ENCODE measurements at regions not wholly inside any gene's neighbourhood (a gene's known extent, or its start where the extent isn't known, plus 50 kb on each side); places are given as distances from the start of the nearest gene placed in this dataset.

DNA sequence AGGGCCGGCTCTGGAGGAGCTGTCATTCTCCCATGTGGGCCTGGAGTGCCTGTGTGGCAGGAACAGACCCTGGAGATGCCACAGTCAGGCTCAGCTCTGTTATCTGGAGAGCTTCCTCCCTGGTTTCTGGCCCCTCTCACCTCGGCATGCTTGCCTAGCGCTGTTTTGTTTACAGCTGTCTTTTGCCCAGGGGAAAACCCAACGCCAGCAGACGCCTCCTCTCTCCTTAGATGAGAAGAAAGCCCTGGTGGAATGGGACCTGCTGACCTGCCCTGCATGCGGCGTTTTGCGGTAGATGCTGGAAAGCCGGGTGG lies 104.9 kb downstream of the CRYAA start:
- no peak overlapping the region for H3K4me3 ChIP-seq (replicated peaks in 1 of 2; ENCODE audit: low read depth in 2 of 2, low read length in 2 of 2)
- TF ChIP-seq, protein P1, sequence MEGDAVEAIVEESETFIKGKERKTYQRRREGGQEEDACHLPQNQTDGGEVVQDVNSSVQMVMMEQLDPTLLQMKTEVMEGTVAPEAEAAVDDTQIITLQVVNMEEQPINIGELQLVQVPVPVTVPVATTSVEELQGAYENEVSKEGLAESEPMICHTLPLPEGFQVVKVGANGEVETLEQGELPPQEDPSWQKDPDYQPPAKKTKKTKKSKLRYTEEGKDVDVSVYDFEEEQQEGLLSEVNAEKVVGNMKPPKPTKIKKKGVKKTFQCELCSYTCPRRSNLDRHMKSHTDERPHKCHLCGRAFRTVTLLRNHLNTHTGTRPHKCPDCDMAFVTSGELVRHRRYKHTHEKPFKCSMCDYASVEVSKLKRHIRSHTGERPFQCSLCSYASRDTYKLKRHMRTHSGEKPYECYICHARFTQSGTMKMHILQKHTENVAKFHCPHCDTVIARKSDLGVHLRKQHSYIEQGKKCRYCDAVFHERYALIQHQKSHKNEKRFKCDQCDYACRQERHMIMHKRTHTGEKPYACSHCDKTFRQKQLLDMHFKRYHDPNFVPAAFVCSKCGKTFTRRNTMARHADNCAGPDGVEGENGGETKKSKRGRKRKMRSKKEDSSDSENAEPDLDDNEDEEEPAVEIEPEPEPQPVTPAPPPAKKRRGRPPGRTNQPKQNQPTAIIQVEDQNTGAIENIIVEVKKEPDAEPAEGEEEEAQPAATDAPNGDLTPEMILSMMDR (IDR thresholded peaks at IDR 0.05; ENCODE audit: low read depth, low read length) = no peak
- DNase-seq (ENCODE audit: low read depth in 2 of 2) = no peak

DNA sequence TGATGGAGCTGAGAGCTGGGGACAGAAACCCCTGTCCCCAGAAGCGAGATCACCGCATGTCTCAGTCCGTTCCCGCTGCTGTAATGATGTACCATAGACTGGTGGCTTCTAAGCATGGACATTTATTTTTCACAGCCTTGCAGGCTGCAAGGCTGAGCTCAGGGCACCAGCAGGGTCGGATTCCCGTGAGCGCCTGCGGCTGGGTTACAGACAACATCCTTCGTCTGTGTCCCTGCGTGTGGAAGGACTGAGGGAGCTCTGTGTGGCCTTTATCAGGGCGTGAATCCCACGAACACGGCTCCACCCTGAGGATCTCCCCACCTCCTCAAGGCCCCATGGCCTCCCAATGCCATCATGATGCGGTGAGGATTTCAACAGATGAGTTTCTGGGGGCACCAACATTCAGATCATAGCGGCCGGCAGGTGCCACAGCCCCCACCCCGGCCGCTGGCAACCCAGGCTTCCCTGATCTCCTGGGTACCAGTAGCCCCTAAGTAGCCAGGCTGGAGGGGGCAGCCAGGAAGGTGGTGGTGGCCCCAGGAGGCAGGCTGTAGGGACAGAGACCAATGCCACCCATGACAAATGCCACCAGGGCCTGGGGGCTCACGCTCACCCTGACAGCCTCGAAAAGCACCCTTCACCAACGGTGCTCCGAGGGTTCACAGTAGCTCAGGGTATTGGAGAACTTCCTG lies 104.4 kb downstream of the CRYAA start:
- DNase-seq (ENCODE audit: low read depth in 2 of 2) = no peak
- TF ChIP-seq, protein P1 (IDR thresholded peaks at IDR 0.05; ENCODE audit: low read depth, low read length) = no peak
- no peak overlapping the region for H3K4me3 ChIP-seq (replicated peaks in 1 of 2; ENCODE audit: low read depth in 2 of 2, low read length in 2 of 2)

DNA sequence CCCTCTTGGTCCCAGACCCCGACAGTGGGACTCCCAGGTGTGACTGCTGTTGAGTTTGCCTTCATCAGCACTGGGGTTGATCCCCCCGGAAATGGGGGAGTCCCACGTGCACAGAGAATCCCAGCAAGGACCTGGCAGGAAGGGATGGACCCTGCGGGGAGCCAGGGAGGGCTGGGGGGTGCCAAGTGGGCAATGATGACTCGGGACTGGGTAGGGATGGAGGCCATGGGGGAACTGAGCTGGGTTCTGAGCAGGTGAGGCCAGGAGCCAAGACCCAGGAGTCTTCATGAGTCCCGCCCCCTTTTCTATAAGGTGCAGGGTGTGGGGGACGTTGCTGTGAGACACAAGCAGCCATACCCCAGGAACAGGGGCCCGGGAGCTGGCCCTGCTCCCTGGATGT lies 103.8 kb downstream of the CRYAA start:
- TF ChIP-seq, protein P1 (IDR thresholded peaks at IDR 0.05; ENCODE audit: low read depth, low read length) = no peak
- no peak overlapping the region for H3K4me3 ChIP-seq (replicated peaks in 1 of 2; ENCODE audit: low read depth in 2 of 2, low read length in 2 of 2)
- no peak for DNase-seq (ENCODE audit: low read depth in 2 of 2)

DNA sequence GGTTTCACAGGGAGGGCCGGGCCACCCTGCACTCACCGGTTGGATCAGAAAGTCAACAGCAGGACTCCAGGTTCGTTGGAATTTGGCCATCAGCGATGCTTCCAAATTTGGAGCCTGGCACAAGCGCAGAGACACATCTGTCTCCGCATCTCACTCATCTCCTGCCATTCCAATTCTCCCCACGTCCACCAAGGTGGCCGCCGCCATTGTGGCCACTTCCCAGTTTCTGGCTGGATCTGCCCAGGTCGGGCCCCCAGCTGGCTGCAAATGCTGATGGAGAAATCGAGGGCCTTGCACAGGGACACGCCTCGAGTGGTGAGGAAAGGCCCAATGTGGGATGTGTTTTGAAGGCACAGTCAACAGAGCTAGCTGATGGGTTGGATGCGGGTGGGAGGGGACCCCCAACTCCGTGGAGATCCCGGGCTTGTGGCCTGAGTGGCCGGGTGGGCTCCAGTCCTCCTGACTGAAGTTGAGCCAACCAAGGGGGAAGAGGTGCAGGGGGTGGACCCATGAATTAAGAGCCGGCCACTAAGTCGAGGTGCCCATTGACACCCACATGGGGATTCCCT lies 102.7 kb downstream of the CRYAA start:
- no peak for DNase-seq (ENCODE audit: low read depth in 2 of 2)
- no peak overlapping the region for H3K4me3 ChIP-seq (replicated peaks in 1 of 2; ENCODE audit: low read depth in 2 of 2, low read length in 2 of 2)
- TF ChIP-seq, protein P1 (IDR thresholded peaks at IDR 0.05; ENCODE audit: low read depth, low read length) = no peak

DNA sequence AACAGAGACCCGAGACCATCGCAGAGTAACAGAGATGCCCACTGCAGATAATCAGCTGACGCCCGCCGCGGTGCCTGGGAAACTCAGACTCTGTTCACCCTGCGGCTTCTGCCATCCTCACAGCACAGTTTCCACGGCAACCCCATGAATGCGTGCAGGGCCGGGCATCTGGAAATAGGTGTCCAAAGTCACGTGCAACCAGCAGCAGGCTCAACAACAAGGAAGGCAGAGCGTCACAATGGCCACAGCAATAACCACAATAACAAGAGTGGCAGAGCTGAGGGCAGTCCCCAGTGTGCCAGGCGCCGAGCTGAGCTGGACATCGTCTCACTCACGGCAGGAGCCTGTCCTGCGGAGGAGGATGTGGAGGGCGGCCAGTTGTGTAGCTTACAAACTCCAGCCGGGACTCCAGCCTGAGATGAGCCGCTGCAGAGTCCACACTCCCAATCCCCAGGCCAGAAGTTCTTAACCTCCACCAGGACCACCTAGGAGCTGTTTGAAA lies 102.0 kb downstream of the CRYAA start:
- H3K4me3 ChIP-seq (replicated peaks in 1 of 2; ENCODE audit: low read depth in 2 of 2, low read length in 2 of 2) = no peak overlapping the region
- TF ChIP-seq, protein P1 (IDR thresholded peaks at IDR 0.05; ENCODE audit: low read depth, low read length) = no peak
- no peak for DNase-seq (ENCODE audit: low read depth in 2 of 2)

DNA sequence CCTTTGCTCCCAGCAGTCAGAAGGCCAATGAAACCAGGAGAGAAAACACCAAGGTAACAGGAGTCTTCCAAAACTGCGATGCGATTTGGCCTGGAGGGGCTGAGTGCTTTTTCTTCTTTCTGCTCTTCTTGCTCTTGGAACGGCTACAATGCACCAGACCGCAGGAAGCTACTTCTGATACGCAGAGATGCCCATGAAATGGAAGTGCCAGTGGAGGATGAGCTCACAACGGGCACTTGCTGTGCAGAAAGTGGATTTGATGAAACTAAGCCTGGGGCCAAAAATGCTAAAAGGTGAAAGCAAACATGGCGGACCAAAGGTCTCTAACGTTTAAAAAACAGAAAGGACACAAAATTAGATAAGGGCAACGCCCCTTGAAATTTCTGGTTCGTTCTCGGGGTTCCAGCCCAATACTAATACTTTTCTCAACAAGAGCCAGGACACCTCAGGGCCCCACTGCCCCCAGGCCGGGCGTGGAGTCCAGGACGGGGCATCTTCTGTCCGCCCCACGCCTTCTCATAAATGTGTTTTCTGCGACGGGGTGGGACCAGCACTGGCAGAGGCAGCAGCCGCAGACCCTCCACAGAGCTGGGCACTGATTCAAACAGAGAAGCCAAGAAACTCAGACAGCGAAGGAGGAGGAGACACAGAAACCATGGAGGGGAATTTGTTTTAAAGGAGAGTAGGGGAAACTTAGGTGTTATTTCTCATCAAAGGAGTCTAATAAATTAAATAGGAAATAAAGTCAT lies 101.3 kb downstream of the CRYAA start:
- no peak for DNase-seq (ENCODE audit: low read depth in 2 of 2)
- TF ChIP-seq, protein P1 (IDR thresholded peaks at IDR 0.05; ENCODE audit: low read depth, low read length) = no peak
- no peak overlapping the region for H3K4me3 ChIP-seq (replicated peaks in 1 of 2; ENCODE audit: low read depth in 2 of 2, low read length in 2 of 2)
